Activated T-helper 17 cell treated with anti-CD3 and anti-CD28 coated beads, Interleukin-2, amount 50 U/mL, for 72 hours (primary cell): ENCODE measurements at regions not wholly inside any gene's neighbourhood (a gene's known extent, or its start where the extent isn't known, plus 50 kb on each side); places are given as distances from the start of the nearest gene placed in this dataset.
"Not testable (repeated sequence)": the region's sequence is repeated elsewhere in the genome, so short reads cannot be mapped to it uniquely, and the experiment has no call there.

Source experiments
- ATAC-seq: fragments of 150-1000 bp; cut with Tn5 transposase; replicated peaks from 2 replicates; pipeline ENCODE4 v1.10.0; 2021; ENCODE audit warnings: mild to moderate bottlenecking, moderate library complexity
- H3K27ac Mint-ChIP-seq: one replicate; pipeline ENCODE4 v1.8.0; 2022; ENCODE audit warnings: mixed read lengths
- H3K27me3 Mint-ChIP-seq: one replicate; pipeline ENCODE4 v1.8.0; 2022; ENCODE audit warnings: mixed read lengths
- H3K36me3 Mint-ChIP-seq: one replicate; pipeline ENCODE4 v1.8.0; 2022; ENCODE audit warnings: low read depth, mild to moderate bottlenecking, mixed read lengths
- H3K4me1 Mint-ChIP-seq: one replicate; pipeline ENCODE4 v1.8.0; 2022; ENCODE audit warnings: mixed read lengths
- H3K4me3 Mint-ChIP-seq: one replicate; pipeline ENCODE4 v1.8.0; 2022; ENCODE audit warnings: mild to moderate bottlenecking, mixed read lengths
- H3K9me3 Mint-ChIP-seq: one replicate; pipeline ENCODE4 v1.8.0; 2022; ENCODE audit warnings: mixed read lengths

- H3K27ac Mint-ChIP-seq, ATAC-seq, H3K4me3 Mint-ChIP-seq: not testable (repeated sequence)
Observed at GRCh38 chr12:131247026-131247725, 293.5 kb downstream of the ADGRD1 start.

GRCh38 chr12:131247875-131248274, 294.2 kb downstream of the ADGRD1 start:
- not testable (repeated sequence) for H3K4me3 Mint-ChIP-seq, ATAC-seq

More at GRCh38 chr12:131247026-131247725, 293.5 kb downstream of the ADGRD1 start:
- not testable (repeated sequence) for H3K36me3 Mint-ChIP-seq, H3K9me3 Mint-ChIP-seq, H3K4me1 Mint-ChIP-seq
- peaks cover 11% of the 10 kb centered on the region for H3K27me3 Mint-ChIP-seq

GRCh38 chr12:131249246-131250027, 295.7 kb downstream of the ADGRD1 start:
- Mint-ChIP-seq H3K27ac (no peak overlapping the region), H3K27me3 (peaks cover 11% of the 10 kb centered on the region), H3K36me3 (no peaks in the 10 kb centered on the region), H3K4me3 (no peak overlapping the region), H3K4me1 (no peaks in the 10 kb centered on the region), H3K9me3 (no peaks in the 10 kb centered on the region)
- no peak for ATAC-seq

More at GRCh38 chr12:131247875-131248274, 294.2 kb downstream of the ADGRD1 start:
- not testable (repeated sequence) for H3K4me1 Mint-ChIP-seq, H3K9me3 Mint-ChIP-seq, H3K36me3 Mint-ChIP-seq, H3K27ac Mint-ChIP-seq
- peaks cover 11% of the 10 kb centered on the region for H3K27me3 Mint-ChIP-seq

- H3K27ac Mint-ChIP-seq = no peak overlapping the region
- H3K27me3 Mint-ChIP-seq = peaks cover 11% of the 10 kb centered on the region
- no peaks in the 10 kb centered on the region for H3K4me1 Mint-ChIP-seq
- no peak for ATAC-seq
- no peaks in the 10 kb centered on the region for H3K36me3 Mint-ChIP-seq
- no peak overlapping the region for H3K4me3 Mint-ChIP-seq
- H3K9me3 Mint-ChIP-seq = no peaks in the 10 kb centered on the region
Observed at GRCh38 chr12:131250028-131250950, 296.6 kb downstream of the ADGRD1 start.

GRCh38 chr12:131250951-131251315, 297.2 kb downstream of the ADGRD1 start:
- no peaks in the 10 kb centered on the region for H3K36me3 Mint-ChIP-seq
- no peak overlapping the region for H3K27ac Mint-ChIP-seq

GRCh38 chr12:131251336-131252101, 297.8 kb downstream of the ADGRD1 start:
- no peaks in the 10 kb centered on the region for H3K4me1 Mint-ChIP-seq
- H3K27ac Mint-ChIP-seq = no peak overlapping the region
- no peak overlapping the region for H3K4me3 Mint-ChIP-seq
- no peaks in the 10 kb centered on the region for H3K9me3 Mint-ChIP-seq
- peaks cover 13% of the 10 kb centered on the region for H3K27me3 Mint-ChIP-seq
- no peak for ATAC-seq
- H3K36me3 Mint-ChIP-seq = no peaks in the 10 kb centered on the region

More at GRCh38 chr12:131250951-131251315, 297.2 kb downstream of the ADGRD1 start:
- no peaks in the 10 kb centered on the region for H3K9me3 Mint-ChIP-seq
- peaks cover 11% of the 10 kb centered on the region for H3K27me3 Mint-ChIP-seq
- H3K4me3 Mint-ChIP-seq = no peak overlapping the region
- H3K4me1 Mint-ChIP-seq = no peaks in the 10 kb centered on the region
- no peak for ATAC-seq

GRCh38 chr12:131253376-131254026, 299.8 kb downstream of the ADGRD1 start:
- H3K4me1 Mint-ChIP-seq = no peaks in the 10 kb centered on the region
- H3K36me3 Mint-ChIP-seq = no peaks in the 10 kb centered on the region
- no peak for ATAC-seq
- no peak overlapping the region for H3K27ac Mint-ChIP-seq
- H3K9me3 Mint-ChIP-seq = no peaks in the 10 kb centered on the region
- peaks cover 8% of the 10 kb centered on the region for H3K27me3 Mint-ChIP-seq
- H3K4me3 Mint-ChIP-seq = no peak overlapping the region

- H3K4me1 Mint-ChIP-seq = no peaks in the 10 kb centered on the region
- no peak overlapping the region for H3K27ac Mint-ChIP-seq
- no peak overlapping the region for H3K4me3 Mint-ChIP-seq
- ATAC-seq = no peak
- H3K27me3 Mint-ChIP-seq = peaks cover 4% of the 10 kb centered on the region
- H3K9me3 Mint-ChIP-seq = no peaks in the 10 kb centered on the region
- H3K36me3 Mint-ChIP-seq = no peaks in the 10 kb centered on the region
Observed at GRCh38 chr12:131254374-131254773, 300.7 kb downstream of the ADGRD1 start.

GRCh38 chr12:131258398-131258797, 304.7 kb downstream of the ADGRD1 start:
- H3K36me3 Mint-ChIP-seq = no peaks in the 10 kb centered on the region
- ATAC-seq = no peak
- no peak overlapping the region for H3K27ac Mint-ChIP-seq
- H3K4me3 Mint-ChIP-seq = no peak overlapping the region
- H3K9me3 Mint-ChIP-seq = no peaks in the 10 kb centered on the region
- H3K27me3 Mint-ChIP-seq = peaks cover 4% of the 10 kb centered on the region
- H3K4me1 Mint-ChIP-seq = no peaks in the 10 kb centered on the region

GRCh38 chr12:131260251-131260905, 306.7 kb downstream of the ADGRD1 start:
- Mint-ChIP-seq H3K4me1 (no peaks in the 10 kb centered on the region), H3K27ac (no peak overlapping the region), H3K4me3 (no peak overlapping the region), H3K27me3 (peaks cover 4% of the 10 kb centered on the region), H3K9me3 (no peaks in the 10 kb centered on the region), H3K36me3 (no peaks in the 10 kb centered on the region)
- ATAC-seq = no peak

- H3K27ac Mint-ChIP-seq = no peak overlapping the region
- ATAC-seq = no peak
- H3K4me3 Mint-ChIP-seq = no peak overlapping the region
- H3K9me3 Mint-ChIP-seq = no peaks in the 10 kb centered on the region
- H3K27me3 Mint-ChIP-seq = peaks cover 4% of the 10 kb centered on the region
- no peaks in the 10 kb centered on the region for H3K4me1 Mint-ChIP-seq
- H3K36me3 Mint-ChIP-seq = no peaks in the 10 kb centered on the region
Observed at GRCh38 chr12:131260954-131261353, 307.2 kb downstream of the ADGRD1 start.

GRCh38 chr12:131261906-131262305, 308.2 kb downstream of the ADGRD1 start:
- Mint-ChIP-seq H3K9me3 (no peaks in the 10 kb centered on the region), H3K4me1 (no peaks in the 10 kb centered on the region), H3K4me3 (no peak overlapping the region), H3K27me3 (no peaks in the 10 kb centered on the region), H3K27ac (no peak overlapping the region), H3K36me3 (no peaks in the 10 kb centered on the region)
- no peak for ATAC-seq

- no peak for ATAC-seq
- Mint-ChIP-seq H3K4me3 (no peak overlapping the region), H3K4me1 (no peaks in the 10 kb centered on the region), H3K27me3 (no peaks in the 10 kb centered on the region), H3K27ac (no peak overlapping the region), H3K9me3 (no peaks in the 10 kb centered on the region), H3K36me3 (no peaks in the 10 kb centered on the region)
Observed at GRCh38 chr12:131263626-131264025, 309.9 kb downstream of the ADGRD1 start.
